ENCODE measurements at regions not wholly inside any gene's neighbourhood (a gene's known extent, or its start where the extent isn't known, plus 50 kb on each side); places are given as distances from the start of the nearest gene placed in this dataset.

GRCh38 chr10:43867113-43867512 is 218.4 kb upstream of the ZNF32 start:
- H3K9me3 Mint-ChIP-seq: no peaks in the 10 kb centered on the region
- no peak overlapping the region for H3K27ac Mint-ChIP-seq (ENCODE audit: low read depth)

GRCh38 chr10:43866712-43867111 is 218.0 kb upstream of the ZNF32 start:
- H3K4me1 Mint-ChIP-seq: no peaks in the 10 kb centered on the region
- peaks cover 13% of the 10 kb centered on the region for H3K27me3 Mint-ChIP-seq
- no peak overlapping the region for H3K4me3 Mint-ChIP-seq
- no peaks in the 10 kb centered on the region for H3K36me3 Mint-ChIP-seq (ENCODE audit: insufficient read depth)
- DNase-seq (ENCODE audit: low spot score in 2 of 2) (no peak), ATAC-seq (replicated peaks; ENCODE audit: extremely low read depth, poor library complexity, severe bottlenecking) (no peak)
- H3K9me3 Mint-ChIP-seq: no peaks in the 10 kb centered on the region
- H3K27ac Mint-ChIP-seq (ENCODE audit: low read depth): no peak overlapping the region

More at GRCh38 chr10:43867113-43867512, 218.4 kb upstream of the ZNF32 start:
- DNase-seq (ENCODE audit: low spot score in 2 of 2) (no peak), ATAC-seq (replicated peaks; ENCODE audit: extremely low read depth, poor library complexity, severe bottlenecking) (no peak)
- H3K36me3 Mint-ChIP-seq (ENCODE audit: insufficient read depth): no peaks in the 10 kb centered on the region
- H3K4me3 Mint-ChIP-seq: no peak overlapping the region
- peaks cover 13% of the 10 kb centered on the region for H3K27me3 Mint-ChIP-seq
- no peaks in the 10 kb centered on the region for H3K4me1 Mint-ChIP-seq

DNA sequence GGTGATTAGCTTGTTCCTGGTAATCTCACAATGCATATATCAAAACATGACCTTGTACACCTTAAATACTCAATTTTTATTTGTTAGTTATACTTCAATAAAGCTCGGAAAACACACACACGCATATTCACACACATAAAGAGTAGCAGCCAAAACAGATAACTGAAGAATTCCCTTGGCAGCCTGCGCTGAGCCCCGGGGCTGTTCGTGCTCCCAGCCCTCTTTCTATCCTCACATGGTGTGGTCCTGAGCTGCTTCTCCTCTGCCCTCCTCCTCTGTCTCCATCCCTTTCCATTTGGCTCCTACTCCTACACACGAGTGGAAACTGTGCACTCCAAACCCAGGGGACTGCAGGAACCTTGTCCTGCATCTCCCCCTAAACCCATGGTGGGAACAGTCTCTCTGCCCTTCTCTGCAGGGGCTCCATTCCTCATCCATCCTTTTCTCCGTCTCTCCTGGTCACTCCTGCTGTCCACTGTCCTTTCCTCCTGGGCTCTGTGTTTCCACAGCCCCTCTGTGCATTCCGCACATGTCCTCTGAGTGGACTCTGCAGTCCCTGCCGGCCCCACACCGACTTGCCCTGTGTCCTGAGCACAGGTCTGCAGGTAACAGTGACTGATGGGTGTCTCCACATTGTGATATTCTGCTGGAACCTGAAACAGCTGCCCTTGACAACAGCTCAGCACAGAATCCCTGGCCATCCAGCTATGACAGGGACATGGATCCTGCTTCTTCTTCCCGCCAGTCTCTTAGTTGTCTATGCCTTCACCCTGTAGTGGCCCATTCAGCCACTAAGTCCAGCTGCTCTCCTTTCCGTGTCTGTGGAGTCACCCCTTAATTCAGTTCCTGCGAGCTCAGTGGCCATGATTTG is 216.8 kb upstream of the ZNF32 start:
- no peak for DNase-seq (ENCODE audit: low spot score in 2 of 2)
- H3K27ac Mint-ChIP-seq (ENCODE audit: low read depth): no peak overlapping the region
- H3K4me3 Mint-ChIP-seq: no peak overlapping the region
- no peaks in the 10 kb centered on the region for H3K36me3 Mint-ChIP-seq (ENCODE audit: insufficient read depth)
- ATAC-seq (replicated peaks; ENCODE audit: extremely low read depth, poor library complexity, severe bottlenecking): no peak
- H3K4me1 Mint-ChIP-seq: no peaks in the 10 kb centered on the region
- no peaks in the 10 kb centered on the region for H3K9me3 Mint-ChIP-seq
- peaks cover 13% of the 10 kb centered on the region for H3K27me3 Mint-ChIP-seq

DNA sequence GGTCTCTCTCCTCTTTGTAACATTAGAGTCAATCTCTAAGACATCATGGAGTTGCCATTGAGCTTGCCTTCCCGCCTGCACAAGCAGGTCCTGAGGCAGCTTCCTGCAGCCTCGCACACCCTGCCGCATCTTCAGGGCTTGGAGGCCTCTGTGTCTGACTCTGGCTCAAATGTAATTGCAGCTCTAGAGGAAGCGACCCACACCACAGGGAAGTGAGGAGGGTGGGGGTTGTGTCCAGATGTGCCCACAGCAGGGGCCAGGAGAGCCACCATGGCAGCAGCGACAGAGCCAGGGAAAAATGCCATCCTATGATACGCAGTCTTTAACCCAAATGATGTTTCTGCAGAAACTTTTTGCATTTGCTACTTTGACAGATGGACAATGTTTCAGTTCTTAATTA is 216.0 kb upstream of the ZNF32 start:
- H3K4me1 Mint-ChIP-seq: no peaks in the 10 kb centered on the region
- DNase-seq (ENCODE audit: low spot score in 2 of 2) (no peak), ATAC-seq (replicated peaks; ENCODE audit: extremely low read depth, poor library complexity, severe bottlenecking) (no peak)
- no peak overlapping the region for H3K4me3 Mint-ChIP-seq
- H3K27ac Mint-ChIP-seq (ENCODE audit: low read depth): no peak overlapping the region
- H3K36me3 Mint-ChIP-seq (ENCODE audit: insufficient read depth): no peaks in the 10 kb centered on the region
- peaks cover 13% of the 10 kb centered on the region for H3K27me3 Mint-ChIP-seq
- H3K9me3 Mint-ChIP-seq: no peaks in the 10 kb centered on the region

DNA sequence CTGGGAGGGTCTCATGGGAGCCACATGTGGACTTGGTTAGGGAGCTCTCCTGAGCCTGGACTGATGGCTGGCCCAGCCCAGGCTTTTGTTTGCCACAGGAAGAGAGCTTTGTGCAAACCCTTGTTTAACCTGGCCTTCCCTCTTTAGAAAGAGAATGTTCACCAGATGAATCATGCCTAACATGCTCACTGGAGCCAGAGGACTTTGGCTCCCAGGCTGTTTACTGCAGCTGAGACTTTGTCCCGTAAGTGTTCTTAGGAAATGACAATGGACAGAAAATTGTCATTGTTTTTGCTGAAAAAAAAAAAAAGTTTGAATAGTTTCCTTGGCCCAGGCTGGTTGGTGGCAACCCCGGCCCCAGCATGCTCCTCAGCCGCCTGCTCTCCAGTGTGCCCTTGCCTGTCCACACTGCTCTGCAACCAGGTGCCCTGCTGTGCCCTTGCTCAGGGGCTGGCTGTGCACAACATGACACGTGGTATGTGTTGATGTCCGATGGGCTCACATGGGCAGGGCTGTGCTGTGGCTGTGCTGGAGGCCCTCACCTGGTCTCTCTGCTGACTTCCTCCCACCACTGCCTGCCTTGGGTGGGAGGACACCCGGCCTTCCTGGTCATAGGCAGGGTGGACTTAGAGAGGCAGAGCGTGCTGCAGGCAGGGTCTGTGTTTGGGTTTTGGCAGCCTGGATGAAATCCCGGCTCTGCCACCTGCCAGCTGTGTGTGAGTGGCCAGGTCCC is 215.3 kb upstream of the ZNF32 start:
- DNase-seq (ENCODE audit: low spot score in 2 of 2): no peak
- H3K36me3 Mint-ChIP-seq (ENCODE audit: insufficient read depth): no peaks in the 10 kb centered on the region
- H3K4me3 Mint-ChIP-seq: no peak overlapping the region
- ATAC-seq (replicated peaks; ENCODE audit: extremely low read depth, poor library complexity, severe bottlenecking): no peak
- no peak overlapping the region for H3K27ac Mint-ChIP-seq (ENCODE audit: low read depth)
- no peaks in the 10 kb centered on the region for H3K4me1 Mint-ChIP-seq
- peaks cover 13% of the 10 kb centered on the region for H3K27me3 Mint-ChIP-seq
- H3K9me3 Mint-ChIP-seq: no peaks in the 10 kb centered on the region

DNA sequence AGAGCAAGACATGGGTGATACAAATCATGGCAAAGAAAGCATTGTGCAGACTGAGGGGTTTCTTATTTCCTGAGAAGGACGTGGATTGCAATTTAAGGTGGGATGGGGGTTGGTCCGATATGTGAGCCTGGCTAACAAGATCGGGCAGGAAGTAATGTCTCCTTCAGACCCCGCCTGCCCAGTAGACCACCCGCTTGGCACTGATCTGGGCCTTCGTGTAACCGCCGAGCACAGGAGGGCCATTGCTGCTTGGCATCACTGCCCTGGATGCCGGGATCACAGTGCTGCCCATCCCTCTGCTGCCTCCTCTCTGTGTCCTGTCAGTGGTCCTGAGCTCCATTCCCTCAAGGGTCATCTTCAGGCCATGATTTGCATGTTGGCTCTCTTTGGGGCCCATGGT is 214.6 kb upstream of the ZNF32 start:
- ATAC-seq (replicated peaks; ENCODE audit: extremely low read depth, poor library complexity, severe bottlenecking) (no peak), DNase-seq (ENCODE audit: low spot score in 2 of 2) (no peak)
- Mint-ChIP-seq H3K9me3 (no peaks in the 10 kb centered on the region), H3K27ac (ENCODE audit: low read depth) (no peak overlapping the region), H3K36me3 (ENCODE audit: insufficient read depth) (no peaks in the 10 kb centered on the region), H3K4me1 (no peaks in the 10 kb centered on the region), H3K4me3 (no peak overlapping the region), H3K27me3 (peaks cover 13% of the 10 kb centered on the region)

DNA sequence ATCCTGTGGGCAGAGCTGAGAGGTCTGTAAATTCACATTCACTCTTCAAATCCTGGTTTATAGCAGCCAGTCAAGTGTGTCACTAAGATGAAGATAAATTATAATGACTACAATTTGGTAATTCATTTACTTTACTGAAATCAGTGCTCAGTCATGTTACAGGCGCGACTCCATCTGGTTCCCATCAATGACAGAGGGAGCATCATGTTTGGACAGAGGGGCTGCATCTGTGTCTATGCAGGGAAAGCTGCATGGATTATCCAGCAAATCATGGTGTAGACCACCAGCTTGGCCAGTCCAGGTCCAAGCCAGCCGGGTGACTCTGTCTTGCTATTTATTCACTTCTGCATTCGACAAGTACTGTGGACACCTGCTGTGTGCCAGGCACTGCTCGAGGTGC is 214.1 kb upstream of the ZNF32 start:
- DNase-seq (ENCODE audit: low spot score in 2 of 2) (no peak), ATAC-seq (replicated peaks; ENCODE audit: extremely low read depth, poor library complexity, severe bottlenecking) (no peak)
- Mint-ChIP-seq H3K4me3 (no peak overlapping the region), H3K9me3 (no peaks in the 10 kb centered on the region), H3K27ac (ENCODE audit: low read depth) (no peak overlapping the region), H3K4me1 (no peaks in the 10 kb centered on the region), H3K36me3 (ENCODE audit: insufficient read depth) (no peaks in the 10 kb centered on the region), H3K27me3 (peaks cover 13% of the 10 kb centered on the region)

DNA sequence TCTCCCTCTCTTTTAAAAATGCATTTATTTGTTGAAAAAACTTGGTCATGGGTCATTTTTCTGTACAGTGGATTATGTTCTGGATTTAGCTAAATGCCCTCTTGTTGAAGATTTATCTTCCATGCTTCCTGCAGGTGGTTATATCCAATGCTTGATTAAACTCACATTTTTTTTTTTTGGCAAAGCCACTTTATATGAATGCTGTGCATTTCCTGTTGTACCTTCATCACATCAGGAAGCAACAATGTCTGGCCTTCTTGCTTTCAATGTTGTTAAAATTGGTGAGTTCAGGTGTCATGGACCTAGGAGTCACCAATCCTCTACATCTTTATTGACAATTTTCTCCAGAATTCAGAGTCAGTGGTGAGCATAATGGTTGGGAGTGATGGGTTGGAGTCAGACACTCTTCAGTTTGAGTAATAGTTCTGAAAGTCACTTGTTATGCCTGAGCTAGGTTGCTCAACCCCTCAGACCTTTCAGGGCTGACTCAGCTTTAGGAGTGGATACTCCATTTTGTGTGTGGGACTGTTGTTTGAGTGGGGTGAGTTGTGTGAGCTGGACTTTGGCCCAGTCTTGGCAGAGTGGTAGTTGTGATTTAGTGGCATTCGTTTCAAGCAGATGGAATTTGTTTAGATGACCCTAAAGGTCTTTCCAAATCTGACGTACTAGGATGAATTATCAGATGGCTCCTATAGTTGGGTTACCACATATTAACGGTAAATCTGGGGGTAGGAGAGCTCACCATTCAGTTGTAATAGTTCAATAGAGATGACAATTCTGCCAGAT is 213.5 kb upstream of the ZNF32 start:
- Mint-ChIP-seq H3K9me3 (no peaks in the 10 kb centered on the region), H3K27ac (ENCODE audit: low read depth) (no peak overlapping the region), H3K27me3 (peaks cover 13% of the 10 kb centered on the region), H3K36me3 (ENCODE audit: insufficient read depth) (no peaks in the 10 kb centered on the region), H3K4me3 (no peak overlapping the region), H3K4me1 (no peaks in the 10 kb centered on the region)
- DNase-seq (ENCODE audit: low spot score in 2 of 2) (no peak), ATAC-seq (replicated peaks; ENCODE audit: extremely low read depth, poor library complexity, severe bottlenecking) (no peak)

DNA sequence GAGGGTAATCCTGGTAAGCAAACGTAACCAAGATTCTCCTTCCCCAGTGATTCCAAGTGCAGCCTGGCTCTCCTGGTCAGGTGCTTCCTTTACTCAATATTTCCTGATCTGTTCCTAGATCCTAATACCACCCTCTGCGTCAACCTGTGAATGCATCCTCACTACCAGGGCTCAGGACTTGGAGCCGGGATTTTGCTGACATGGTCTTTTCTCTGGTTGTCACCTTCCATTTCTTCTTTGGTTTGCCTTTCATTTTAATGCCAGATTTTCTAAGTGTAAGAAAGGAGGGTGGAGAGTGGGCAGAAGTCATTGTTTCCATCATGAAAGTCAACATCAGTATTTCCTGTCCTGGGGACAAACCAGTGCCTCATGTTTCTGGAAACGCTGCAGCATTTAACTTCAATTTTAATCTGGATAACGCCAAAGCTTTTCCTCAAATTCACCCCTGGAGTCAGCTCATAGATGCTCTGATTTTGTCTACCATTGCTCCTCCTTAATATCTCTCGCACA is 210.4 kb upstream of the ZNF32 start:
- Mint-ChIP-seq H3K36me3 (ENCODE audit: insufficient read depth) (peaks cover 3% of the 10 kb centered on the region), H3K4me3 (no peak overlapping the region), H3K4me1 (no peaks in the 10 kb centered on the region), H3K27ac (ENCODE audit: low read depth) (no peak overlapping the region), H3K9me3 (no peaks in the 10 kb centered on the region), H3K27me3 (peaks cover 10% of the 10 kb centered on the region)
- DNase-seq (ENCODE audit: low spot score in 2 of 2) (no peak), ATAC-seq (replicated peaks; ENCODE audit: extremely low read depth, poor library complexity, severe bottlenecking) (no peak)

- H3K36me3 Mint-ChIP-seq (ENCODE audit: insufficient read depth): peaks cover 3% of the 10 kb centered on the region
Observed at GRCh38 chr10:43857931-43858315, 209.2 kb upstream of the ZNF32 start.

GRCh38 chr10:43857206-43857930 is 208.7 kb upstream of the ZNF32 start:
- H3K4me3 Mint-ChIP-seq: no peak overlapping the region
- no peak for ATAC-seq (replicated peaks; ENCODE audit: extremely low read depth, poor library complexity, severe bottlenecking)
- H3K36me3 Mint-ChIP-seq (ENCODE audit: insufficient read depth): peaks cover 5% of the 10 kb centered on the region
- no peaks in the 10 kb centered on the region for H3K4me1 Mint-ChIP-seq
- H3K9me3 Mint-ChIP-seq: no peaks in the 10 kb centered on the region
- no peak for DNase-seq (ENCODE audit: low spot score in 2 of 2)
- H3K27ac Mint-ChIP-seq (ENCODE audit: low read depth): no peak overlapping the region
- peaks cover 10% of the 10 kb centered on the region for H3K27me3 Mint-ChIP-seq

More at GRCh38 chr10:43857931-43858315, 209.2 kb upstream of the ZNF32 start:
- H3K27me3 Mint-ChIP-seq: peaks cover 10% of the 10 kb centered on the region
- H3K4me1 Mint-ChIP-seq: no peaks in the 10 kb centered on the region
- DNase-seq (ENCODE audit: low spot score in 2 of 2) (no peak), ATAC-seq (replicated peaks; ENCODE audit: extremely low read depth, poor library complexity, severe bottlenecking) (no peak)
- no peaks in the 10 kb centered on the region for H3K9me3 Mint-ChIP-seq
- no peak overlapping the region for H3K27ac Mint-ChIP-seq (ENCODE audit: low read depth)
- no peak overlapping the region for H3K4me3 Mint-ChIP-seq

DNA sequence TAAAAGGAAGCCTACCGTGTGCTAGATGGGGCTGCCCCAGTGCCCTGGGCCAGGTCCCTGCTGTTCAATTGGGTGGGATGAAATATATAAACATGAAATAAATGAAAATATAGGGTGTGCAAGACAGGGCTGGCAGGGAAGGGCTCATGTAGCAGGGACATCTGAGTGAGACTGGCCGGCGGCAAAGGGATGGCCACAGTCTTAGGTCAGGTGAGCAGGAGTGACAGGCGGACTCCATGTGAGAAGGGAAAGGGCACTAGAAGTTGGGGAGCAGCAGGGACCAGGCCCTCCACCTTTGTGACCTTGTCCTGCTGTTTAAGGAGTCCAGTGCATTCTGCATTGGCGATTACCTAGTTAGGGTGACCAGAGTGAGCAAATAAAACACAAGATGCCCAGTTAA is 207.6 kb upstream of the ZNF32 start:
- no peaks in the 10 kb centered on the region for H3K4me1 Mint-ChIP-seq
- ATAC-seq (replicated peaks; ENCODE audit: extremely low read depth, poor library complexity, severe bottlenecking): no peak
- no peak for DNase-seq (ENCODE audit: low spot score in 2 of 2)
- no peak overlapping the region for H3K4me3 Mint-ChIP-seq
- H3K27me3 Mint-ChIP-seq: peaks cover 10% of the 10 kb centered on the region
- H3K27ac Mint-ChIP-seq (ENCODE audit: low read depth): peak overlapping the region; percentile 6
- H3K36me3 Mint-ChIP-seq (ENCODE audit: insufficient read depth): peaks cover 6% of the 10 kb centered on the region
- H3K9me3 Mint-ChIP-seq: no peaks in the 10 kb centered on the region
